Activated T-cell treated with anti-CD3 and anti-CD28 coated beads, Interleukin-2, amount 50 U/mL, for 72 hours (primary cell): ENCODE measurements at regions not wholly inside any gene's neighbourhood (a gene's known extent, or its start where the extent isn't known, plus 50 kb on each side); places are given as distances from the start of the nearest gene placed in this dataset.

Source experiments
- ATAC-seq, 2 donors: fragments of 150-1000 bp; cut with Tn5 transposase; replicated peaks in 1 of 2; 2 replicates each; pipeline ENCODE4 v1.10.0; 2021; ENCODE audit warnings: moderate library complexity in 2 of 2, mild to moderate bottlenecking in 1 of 2
- DNase-seq, 2 donors: peaks; one replicate each; pipeline ENCODE4 v3.0.0; 2021 to 2022; ENCODE audit warnings: mixed read lengths in 1 of 2
- H3K27ac Mint-ChIP-seq: one replicate; pipeline ENCODE4 v1.8.0; 2022; ENCODE audit warnings: mild to moderate bottlenecking, moderate library complexity, mixed read lengths
- H3K27me3 Mint-ChIP-seq: one replicate; pipeline ENCODE4 v1.8.0; 2022; ENCODE audit warnings: low read depth, mixed read lengths
- H3K36me3 Mint-ChIP-seq, 2 donors: one replicate each; pipeline ENCODE4 v1.8.0; 2022; ENCODE audit warnings: mixed read lengths in 2 of 2, mild to moderate bottlenecking in 1 of 2; ENCODE audit not compliant: insufficient read depth in 2 of 2
- H3K4me1 Mint-ChIP-seq: one replicate; pipeline ENCODE4 v1.8.0; 2022; ENCODE audit warnings: low read depth, mixed read lengths
- H3K4me3 Mint-ChIP-seq, 2 donors: one replicate each; pipeline ENCODE4 v1.8.0; 2022; ENCODE audit warnings: mild to moderate bottlenecking in 2 of 2, mixed read lengths in 2 of 2, moderate library complexity in 2 of 2
- H3K9me3 Mint-ChIP-seq, 2 donors: one replicate each; pipeline ENCODE4 v1.8.0; 2022; ENCODE audit warnings: mixed read lengths in 2 of 2

GRCh38 chr4:100294356-100294755 lies 104.1 kb upstream of the DDIT4L start:
- Mint-ChIP-seq H3K36me3 (no peaks in the 10 kb centered on the region), H3K4me3 (no peak overlapping the region), H3K4me1 (no peaks in the 10 kb centered on the region), H3K27ac (no peak overlapping the region), H3K27me3 (no peaks in the 10 kb centered on the region), H3K9me3 (peaks cover 0 to 2% of the 10 kb centered on the region in 2 donors)
- no peak for DNase-seq
- no peak for ATAC-seq

DNA sequence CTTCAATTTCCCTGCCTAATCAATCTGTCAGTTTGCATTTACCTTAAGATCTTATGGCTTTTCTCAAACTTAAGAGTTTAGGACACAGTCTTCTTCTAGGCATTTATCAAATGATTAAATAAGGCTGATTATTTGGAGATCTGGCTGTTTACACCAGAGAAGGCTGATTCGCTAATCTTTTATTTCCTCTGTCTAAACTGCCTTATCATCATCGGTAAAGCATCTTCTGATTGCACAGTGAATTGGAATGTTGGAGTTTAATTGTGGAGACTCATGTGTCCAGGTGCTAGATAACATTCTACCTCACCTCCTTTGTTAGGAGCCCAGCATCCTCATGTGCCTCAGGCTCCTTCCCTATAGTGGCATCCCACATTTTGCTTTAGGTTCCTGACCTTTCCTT lies 100.3 kb upstream of the DDIT4L start:
- Mint-ChIP-seq H3K4me1 (no peaks in the 10 kb centered on the region), H3K4me3 (no peak overlapping the region), H3K36me3 (no peaks in the 10 kb centered on the region), H3K9me3 (no peaks in the 10 kb centered on the region), H3K27me3 (no peaks in the 10 kb centered on the region), H3K27ac (no peak overlapping the region)
- DNase-seq (no peak), ATAC-seq (no peak)

- Mint-ChIP-seq H3K36me3 (no peaks in the 10 kb centered on the region), H3K27ac (no peak overlapping the region), H3K27me3 (no peaks in the 10 kb centered on the region), H3K4me1 (no peaks in the 10 kb centered on the region), H3K4me3 (no peak overlapping the region), H3K9me3 (no peaks in the 10 kb centered on the region)
- no peak for DNase-seq
- no peak for ATAC-seq
Measured at GRCh38 chr4:100289946-100290345, 99.7 kb upstream of the DDIT4L start.

DNA sequence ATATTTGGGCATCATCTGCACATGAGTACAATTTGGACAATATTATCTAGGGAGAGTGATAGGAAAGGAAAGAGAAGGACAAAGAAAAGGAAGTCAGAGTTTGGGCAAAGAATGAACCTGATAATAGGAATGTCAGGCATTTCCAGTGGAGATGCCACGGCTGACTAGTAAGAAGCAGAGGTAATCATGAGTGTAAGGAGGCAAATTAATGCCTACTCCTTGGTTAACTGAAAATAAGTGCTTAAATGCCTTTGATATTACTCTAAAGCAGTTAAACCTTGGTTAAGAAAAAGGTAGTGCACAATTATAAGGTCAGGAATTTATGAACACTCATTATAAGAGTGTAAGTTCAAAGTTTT lies 99.2 kb upstream of the DDIT4L start:
- Mint-ChIP-seq H3K4me3 (no peak overlapping the region), H3K27ac (no peak overlapping the region), H3K36me3 (no peaks in the 10 kb centered on the region), H3K4me1 (no peaks in the 10 kb centered on the region), H3K9me3 (no peaks in the 10 kb centered on the region), H3K27me3 (no peaks in the 10 kb centered on the region)
- DNase-seq = no peak
- ATAC-seq = no peak

DNA sequence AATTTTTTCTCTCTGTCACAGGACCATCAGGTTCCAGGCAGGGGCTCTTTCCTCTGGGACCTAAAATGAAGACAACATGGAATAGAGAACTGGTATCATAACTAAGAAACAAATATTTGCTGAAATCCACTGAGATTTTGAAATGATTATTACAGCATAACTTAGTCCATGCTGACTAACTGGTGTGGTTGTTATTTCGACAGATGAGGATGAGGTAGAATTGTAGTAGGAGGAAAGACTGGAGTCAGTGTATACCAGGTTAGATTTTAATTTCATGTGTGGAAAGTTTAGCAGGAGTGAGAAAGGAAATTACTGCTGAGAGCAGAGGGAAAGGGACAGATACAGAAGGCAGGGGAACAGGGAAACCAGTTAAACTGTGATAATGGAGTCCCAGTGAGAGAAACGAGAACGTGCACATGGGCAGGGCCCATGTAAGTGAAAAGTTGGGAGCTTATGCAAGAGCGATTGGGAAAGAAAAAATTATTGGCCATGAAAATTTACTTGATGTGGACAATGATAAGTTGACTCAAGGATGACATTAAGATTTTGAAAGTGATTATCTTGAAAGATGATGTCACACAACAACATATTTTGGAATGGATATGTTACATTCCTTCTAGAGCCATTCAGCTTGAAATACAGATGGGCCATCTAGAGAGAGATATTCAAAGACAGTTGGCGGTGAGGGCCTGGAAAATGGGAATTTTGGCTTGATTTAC lies 98.7 kb upstream of the DDIT4L start:
- H3K27me3 Mint-ChIP-seq = no peaks in the 10 kb centered on the region
- DNase-seq (no peak), ATAC-seq (no peak)
- no peak overlapping the region for H3K27ac Mint-ChIP-seq
- no peaks in the 10 kb centered on the region for H3K36me3 Mint-ChIP-seq
- no peaks in the 10 kb centered on the region for H3K4me1 Mint-ChIP-seq
- H3K4me3 Mint-ChIP-seq = no peak overlapping the region
- H3K9me3 Mint-ChIP-seq = no peaks in the 10 kb centered on the region

DNA sequence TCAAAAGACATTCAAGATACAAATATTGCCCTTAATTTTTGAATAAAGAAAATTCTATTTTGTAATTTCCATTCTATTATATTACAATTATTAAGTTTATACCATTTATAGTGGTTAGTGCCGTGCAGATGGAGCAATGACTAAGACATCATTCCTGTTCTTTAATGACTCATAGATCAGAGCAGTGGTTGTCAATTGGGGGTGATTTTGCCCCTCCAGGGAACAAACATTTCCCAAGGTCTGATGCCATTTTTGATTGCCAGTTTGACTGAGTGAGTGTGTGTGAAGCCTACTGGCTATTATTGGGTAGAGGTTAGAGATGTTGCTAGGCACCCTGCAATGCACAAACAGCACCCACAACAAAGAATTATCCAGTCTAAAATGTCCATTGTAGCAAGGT lies 97.9 kb upstream of the DDIT4L start:
- no peaks in the 10 kb centered on the region for H3K36me3 Mint-ChIP-seq
- H3K4me3 Mint-ChIP-seq = no peak overlapping the region
- no peaks in the 10 kb centered on the region for H3K4me1 Mint-ChIP-seq
- no peak for ATAC-seq
- no peaks in the 10 kb centered on the region for H3K27me3 Mint-ChIP-seq
- DNase-seq = no peak
- H3K27ac Mint-ChIP-seq = no peak overlapping the region
- no peaks in the 10 kb centered on the region for H3K9me3 Mint-ChIP-seq

- ATAC-seq (no peak), DNase-seq (no peak)
- Mint-ChIP-seq H3K4me3 (no peak overlapping the region), H3K27me3 (no peaks in the 10 kb centered on the region), H3K4me1 (no peaks in the 10 kb centered on the region), H3K9me3 (no peaks in the 10 kb centered on the region), H3K27ac (no peak overlapping the region), H3K36me3 (no peaks in the 10 kb centered on the region)
Measured at GRCh38 chr4:100287534-100287933, 97.3 kb upstream of the DDIT4L start.

DNA sequence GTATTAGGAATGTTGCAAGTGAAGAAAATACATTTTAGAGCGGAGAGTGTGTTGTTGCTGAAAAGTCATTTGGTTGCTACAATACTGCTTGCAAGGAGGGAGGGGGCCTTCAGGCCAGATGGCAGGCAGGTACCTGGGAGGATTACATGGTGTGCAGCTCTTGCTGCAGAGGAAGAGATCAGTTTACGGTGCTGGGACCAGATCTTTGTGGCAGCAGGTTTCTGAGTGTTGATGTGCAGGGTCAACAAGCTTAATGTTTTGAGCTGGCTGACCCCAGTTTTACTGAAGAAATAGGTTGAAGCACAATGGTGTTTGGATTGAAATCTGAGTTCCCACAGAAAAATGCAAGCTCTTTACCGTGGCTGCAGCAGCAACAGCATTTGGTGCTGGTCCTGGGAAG lies 96.4 kb upstream of the DDIT4L start:
- Mint-ChIP-seq H3K36me3 (no peaks in the 10 kb centered on the region), H3K9me3 (no peaks in the 10 kb centered on the region), H3K4me1 (no peaks in the 10 kb centered on the region), H3K27ac (no peak overlapping the region), H3K4me3 (no peak overlapping the region), H3K27me3 (no peaks in the 10 kb centered on the region)
- ATAC-seq (no peak), DNase-seq (no peak)

DNA sequence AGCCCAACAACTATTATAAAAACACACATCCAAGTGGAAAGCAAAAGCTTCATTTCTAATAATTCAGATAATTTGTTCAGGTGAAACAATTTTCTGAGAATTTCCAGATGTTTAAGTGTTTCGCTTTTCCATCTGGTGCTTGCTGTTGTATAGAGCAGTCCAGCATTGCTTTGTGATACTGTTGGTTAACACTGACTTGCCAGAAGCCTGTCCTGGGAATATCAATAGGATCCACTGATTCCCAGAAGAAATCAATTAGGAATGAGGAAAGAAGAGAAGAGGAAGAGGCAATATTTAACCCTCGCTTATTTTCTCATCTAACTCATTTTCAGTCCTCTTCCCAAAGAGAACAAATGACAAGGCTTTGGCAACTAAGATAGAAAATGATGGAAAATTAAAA lies 94.9 kb upstream of the DDIT4L start:
- H3K4me3 Mint-ChIP-seq = no peak overlapping the region
- no peak for DNase-seq
- no peaks in the 10 kb centered on the region for H3K9me3 Mint-ChIP-seq
- H3K36me3 Mint-ChIP-seq = no peaks in the 10 kb centered on the region
- no peak for ATAC-seq
- H3K27ac Mint-ChIP-seq = no peak overlapping the region
- no peaks in the 10 kb centered on the region for H3K27me3 Mint-ChIP-seq
- H3K4me1 Mint-ChIP-seq = no peaks in the 10 kb centered on the region

DNA sequence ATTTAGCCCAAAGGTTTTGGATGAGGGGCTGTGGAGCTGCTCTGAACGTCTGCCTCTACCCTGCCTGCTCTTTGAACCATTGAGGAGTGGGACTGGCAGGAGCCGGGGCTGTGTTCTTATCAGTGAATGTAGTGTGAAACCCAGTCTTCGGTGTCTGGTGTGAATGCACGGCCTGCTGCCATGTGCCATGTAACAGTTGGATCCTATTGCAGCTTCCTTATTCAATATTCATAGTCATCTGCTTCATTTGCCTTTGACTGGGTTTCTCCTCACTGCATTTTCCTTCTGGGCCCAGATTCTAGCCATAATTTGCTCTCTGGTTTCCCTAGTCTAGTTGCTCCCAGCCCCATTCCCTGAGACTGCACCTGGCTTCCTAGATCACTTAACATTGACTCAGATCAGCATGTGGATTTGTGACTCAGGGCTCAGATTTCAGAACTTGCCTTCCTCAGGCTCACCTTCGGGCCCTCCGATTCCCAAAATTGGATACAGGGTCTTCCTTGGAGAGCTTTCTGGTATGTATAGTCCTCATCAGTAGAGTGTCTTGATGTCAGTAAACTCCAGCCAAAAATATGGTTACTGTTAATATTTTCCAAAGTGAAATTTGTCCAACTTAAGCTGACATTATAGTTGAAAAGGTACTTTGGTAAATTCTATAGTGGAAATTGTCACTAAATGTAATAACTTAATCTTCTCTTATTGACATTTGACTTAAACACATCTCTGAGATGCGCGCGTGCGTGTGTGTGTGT lies 94.0 kb upstream of the DDIT4L start:
- DNase-seq (no peak), ATAC-seq (no peak)
- Mint-ChIP-seq H3K27me3 (no peaks in the 10 kb centered on the region), H3K36me3 (no peaks in the 10 kb centered on the region), H3K4me1 (no peaks in the 10 kb centered on the region), H3K9me3 (no peaks in the 10 kb centered on the region), H3K27ac (no peak overlapping the region), H3K4me3 (no peak overlapping the region)

DNA sequence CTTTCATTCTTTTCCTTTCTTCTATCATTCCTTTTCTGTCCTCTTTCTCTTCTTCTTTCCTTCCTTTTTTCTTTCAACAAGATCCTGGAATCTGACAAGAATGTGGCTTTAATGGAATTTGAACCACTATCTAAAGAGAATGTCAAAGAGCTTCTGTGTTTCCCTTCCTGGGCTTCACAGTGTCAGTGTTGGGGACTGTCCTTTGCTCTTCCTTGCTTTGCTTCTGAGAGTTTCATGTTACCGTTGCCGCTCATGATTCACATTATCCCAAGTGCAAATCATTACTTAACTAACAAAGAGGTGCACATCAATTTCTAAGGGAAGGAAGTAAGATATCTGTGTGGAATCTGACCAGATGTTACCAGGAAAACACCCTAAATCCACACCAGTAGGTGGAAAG lies 90.5 kb upstream of the DDIT4L start:
- ATAC-seq = no peak
- Mint-ChIP-seq H3K27ac (peak overlapping the region; percentile 47), H3K36me3 (no peaks in the 10 kb centered on the region)

DNA sequence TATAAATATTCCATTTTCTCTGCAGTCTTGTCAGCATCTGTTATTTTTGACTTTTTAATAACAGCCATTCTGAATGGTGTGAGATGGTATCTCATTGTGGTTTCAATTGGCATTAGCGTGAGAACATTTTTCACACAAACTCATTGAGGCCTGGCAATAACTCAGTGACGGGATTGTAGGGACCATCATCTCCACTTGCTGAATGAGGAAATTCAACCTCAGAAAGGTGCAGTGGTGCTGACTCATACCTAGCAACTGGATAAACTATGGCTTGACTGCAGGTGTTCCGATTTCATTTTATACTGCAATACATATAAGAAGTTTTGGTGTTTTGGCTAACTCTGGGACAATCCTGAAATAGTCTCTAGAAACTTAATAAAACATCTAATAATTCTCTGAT lies 88.3 kb upstream of the DDIT4L start:
- H3K4me1 Mint-ChIP-seq = no peaks in the 10 kb centered on the region
- H3K4me3 Mint-ChIP-seq = no peak overlapping the region
- peaks cover 7% of the 10 kb centered on the region for H3K27me3 Mint-ChIP-seq
- ATAC-seq = no peak
- no peaks in the 10 kb centered on the region for H3K36me3 Mint-ChIP-seq
- no peak overlapping the region for H3K27ac Mint-ChIP-seq
- H3K9me3 Mint-ChIP-seq = no peaks in the 10 kb centered on the region
- DNase-seq = no peak

More for the DNA sequence above, 90.5 kb upstream of the DDIT4L start:
- H3K9me3 Mint-ChIP-seq = no peaks in the 10 kb centered on the region
- no peaks in the 10 kb centered on the region for H3K4me1 Mint-ChIP-seq
- H3K27me3 Mint-ChIP-seq = peaks cover under 1% of the 10 kb centered on the region
- no peak for DNase-seq
- H3K4me3 Mint-ChIP-seq = no peak overlapping the region

DNA sequence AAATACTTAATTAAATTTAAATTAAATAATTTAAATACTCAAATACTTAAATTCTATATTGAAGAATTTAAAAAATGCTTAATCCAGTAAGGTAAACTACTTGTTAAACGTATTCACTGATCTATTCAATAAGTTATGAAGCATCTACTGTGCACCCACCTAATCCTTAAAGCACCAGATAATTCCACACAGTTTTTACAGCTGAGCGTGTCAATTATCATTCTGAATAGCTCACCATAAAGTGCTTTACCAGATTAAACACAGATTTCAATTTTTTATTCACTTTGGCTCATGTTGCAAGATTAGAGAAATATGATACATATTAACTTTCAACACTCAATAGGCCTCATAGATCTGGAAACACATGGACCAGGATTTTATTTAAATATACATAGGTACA lies 79.2 kb upstream of the DDIT4L start:
- ATAC-seq (no peak), DNase-seq (no peak)
- Mint-ChIP-seq H3K4me3 (no peak overlapping the region), H3K36me3 (no peaks in the 10 kb centered on the region), H3K27me3 (peaks cover 5% of the 10 kb centered on the region), H3K9me3 (peaks cover 1% of the 10 kb centered on the region in 2 donors), H3K4me1 (no peaks in the 10 kb centered on the region), H3K27ac (no peak overlapping the region)

DNA sequence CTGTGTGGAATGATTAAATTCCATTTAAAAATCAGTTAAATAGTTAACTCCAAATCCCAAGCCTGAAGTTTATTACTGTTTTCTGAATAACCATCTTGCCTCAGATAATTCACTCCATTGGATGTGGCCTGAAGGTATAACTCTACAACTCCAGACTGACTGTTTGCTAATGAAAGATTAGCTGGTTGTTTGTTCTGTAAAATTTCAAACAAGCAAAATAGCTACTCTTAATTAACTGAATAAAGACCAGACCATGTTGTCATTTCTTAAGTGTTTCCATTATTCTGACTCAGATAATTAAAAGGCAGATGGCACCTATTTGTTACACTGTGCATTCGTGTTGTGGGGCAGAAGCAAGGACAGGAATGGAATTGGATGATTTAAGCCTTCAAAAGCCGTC lies 78.5 kb upstream of the DDIT4L start:
- ATAC-seq = no peak
- no peaks in the 10 kb centered on the region for H3K4me1 Mint-ChIP-seq
- H3K9me3 Mint-ChIP-seq = peaks cover 1 to 3% of the 10 kb centered on the region in 2 donors
- H3K27ac Mint-ChIP-seq = no peak overlapping the region
- peaks cover 5% of the 10 kb centered on the region for H3K27me3 Mint-ChIP-seq
- DNase-seq = no peak
- no peaks in the 10 kb centered on the region for H3K36me3 Mint-ChIP-seq
- H3K4me3 Mint-ChIP-seq = no peak overlapping the region
